Ovary (tissue), 3 donors: ENCODE measurements at regions not wholly inside any gene's neighbourhood (a gene's known extent, or its start where the extent isn't known, plus 50 kb on each side); places are given as distances from the start of the nearest gene placed in this dataset.

Source experiments
- POLR2A ChIP-seq: fragments of 450-650 bp; IDR thresholded peaks from one replicate; pipeline ENCODE4 v1.6.1; 2017; ENCODE audit warnings: antibody characterized with exemption, mild to moderate bottlenecking, moderate library complexity
- TF ChIP-seq, protein P1 (sequence below), 3 donors: fragments of 450-650 bp in 2 of 3; fragments of 200-600 bp in 1 of 3; IDR thresholded peaks; one replicate each; pipeline versions ENCODE4 v1.5.1 to v1.8.0; 2016 to 2022; ENCODE audit warnings: antibody characterized with exemption in 3 of 3, mild to moderate bottlenecking in 1 of 3
- donor health status: DM: no; HTN: no; CAD: no.

DNA sequence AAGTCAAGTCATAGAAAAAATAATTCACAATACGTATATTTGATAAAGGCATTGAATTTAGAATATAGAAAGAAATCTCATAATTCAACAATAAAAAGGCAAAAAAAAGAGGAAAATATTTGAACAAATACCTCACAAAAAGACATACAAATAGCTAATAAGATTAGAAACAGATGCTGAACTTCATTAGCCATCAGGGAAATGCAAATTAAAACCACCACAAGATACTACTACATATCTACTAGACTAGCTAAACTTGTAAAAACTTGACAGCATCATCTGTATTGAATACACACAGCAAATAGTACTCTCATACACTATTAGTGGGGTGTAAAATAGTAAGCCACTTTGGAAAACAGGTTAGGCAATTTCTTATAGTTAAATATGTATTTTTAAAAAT, 128.7 kb upstream of the TLL1 start:
- TF ChIP-seq, protein P1, sequence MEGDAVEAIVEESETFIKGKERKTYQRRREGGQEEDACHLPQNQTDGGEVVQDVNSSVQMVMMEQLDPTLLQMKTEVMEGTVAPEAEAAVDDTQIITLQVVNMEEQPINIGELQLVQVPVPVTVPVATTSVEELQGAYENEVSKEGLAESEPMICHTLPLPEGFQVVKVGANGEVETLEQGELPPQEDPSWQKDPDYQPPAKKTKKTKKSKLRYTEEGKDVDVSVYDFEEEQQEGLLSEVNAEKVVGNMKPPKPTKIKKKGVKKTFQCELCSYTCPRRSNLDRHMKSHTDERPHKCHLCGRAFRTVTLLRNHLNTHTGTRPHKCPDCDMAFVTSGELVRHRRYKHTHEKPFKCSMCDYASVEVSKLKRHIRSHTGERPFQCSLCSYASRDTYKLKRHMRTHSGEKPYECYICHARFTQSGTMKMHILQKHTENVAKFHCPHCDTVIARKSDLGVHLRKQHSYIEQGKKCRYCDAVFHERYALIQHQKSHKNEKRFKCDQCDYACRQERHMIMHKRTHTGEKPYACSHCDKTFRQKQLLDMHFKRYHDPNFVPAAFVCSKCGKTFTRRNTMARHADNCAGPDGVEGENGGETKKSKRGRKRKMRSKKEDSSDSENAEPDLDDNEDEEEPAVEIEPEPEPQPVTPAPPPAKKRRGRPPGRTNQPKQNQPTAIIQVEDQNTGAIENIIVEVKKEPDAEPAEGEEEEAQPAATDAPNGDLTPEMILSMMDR (IDR thresholded peaks at IDR 0.05) = no peak
- no peak for TF ChIP-seq POLR2A
